ENCODE measurements at regions not wholly inside any gene's neighbourhood (a gene's known extent, or its start where the extent isn't known, plus 50 kb on each side); places are given as distances from the start of the nearest gene placed in this dataset.

GRCh38 chr18:56312551-56313335, 325.6 kb downstream of the TXNL1 start:
- DNase-seq (ENCODE audit: low spot score, unreplicated experiment), result no peak
- Mint-ChIP-seq H3K4me1 (ENCODE audit: low read depth) (no peaks in the 10 kb centered on the region), H3K9me3 (ENCODE audit: low read depth) (no peaks in the 10 kb centered on the region), H3K27me3 (no peaks in the 10 kb centered on the region), H3K4me3 (ENCODE audit: low read depth) (no peak overlapping the region), H3K36me3 (ENCODE audit: insufficient read depth) (no peaks in the 10 kb centered on the region), H3K27ac (no peak overlapping the region)
- TF ChIP-seq CTCF (IDR thresholded peaks at IDR 0.05; ENCODE audit: unreplicated experiment), result no peak

GRCh38 chr18:56309104-56309503, 329.3 kb downstream of the TXNL1 start:
- DNase-seq (ENCODE audit: low spot score, unreplicated experiment), result no peak
- Mint-ChIP-seq H3K27me3 (no peaks in the 10 kb centered on the region), H3K4me1 (ENCODE audit: low read depth) (no peaks in the 10 kb centered on the region), H3K36me3 (ENCODE audit: insufficient read depth) (no peaks in the 10 kb centered on the region), H3K4me3 (ENCODE audit: low read depth) (no peak overlapping the region), H3K9me3 (ENCODE audit: low read depth) (no peaks in the 10 kb centered on the region), H3K27ac (no peak overlapping the region)
- no peak for TF ChIP-seq CTCF (IDR thresholded peaks at IDR 0.05; ENCODE audit: unreplicated experiment)

- DNase-seq (ENCODE audit: low spot score, unreplicated experiment), result no peak
- TF ChIP-seq CTCF (IDR thresholded peaks at IDR 0.05; ENCODE audit: unreplicated experiment), result no peak
Observed at GRCh38 chr18:56307354-56308170, 330.8 kb downstream of the TXNL1 start.

GRCh38 chr18:56306797-56307196, 331.6 kb downstream of the TXNL1 start:
- DNase-seq (ENCODE audit: low spot score, unreplicated experiment), result no peak
- no peak overlapping the region for H3K4me3 Mint-ChIP-seq (ENCODE audit: low read depth)
- H3K4me1 Mint-ChIP-seq (ENCODE audit: low read depth), result no peaks in the 10 kb centered on the region
- H3K27me3 Mint-ChIP-seq, result no peaks in the 10 kb centered on the region
- no peak for TF ChIP-seq CTCF (IDR thresholded peaks at IDR 0.05; ENCODE audit: unreplicated experiment)
- no peaks in the 10 kb centered on the region for H3K36me3 Mint-ChIP-seq (ENCODE audit: insufficient read depth)
- no peaks in the 10 kb centered on the region for H3K9me3 Mint-ChIP-seq (ENCODE audit: low read depth)
- H3K27ac Mint-ChIP-seq, result no peak overlapping the region

More at GRCh38 chr18:56307354-56308170, 330.8 kb downstream of the TXNL1 start:
- Mint-ChIP-seq H3K4me1 (ENCODE audit: low read depth) (no peaks in the 10 kb centered on the region), H3K4me3 (ENCODE audit: low read depth) (no peak overlapping the region), H3K27me3 (no peaks in the 10 kb centered on the region), H3K36me3 (ENCODE audit: insufficient read depth) (no peaks in the 10 kb centered on the region), H3K27ac (no peak overlapping the region), H3K9me3 (ENCODE audit: low read depth) (no peaks in the 10 kb centered on the region)

GRCh38 chr18:56305583-56305982, 332.8 kb downstream of the TXNL1 start:
- TF ChIP-seq CTCF (IDR thresholded peaks at IDR 0.05; ENCODE audit: unreplicated experiment), result no peak
- H3K9me3 Mint-ChIP-seq (ENCODE audit: low read depth), result no peaks in the 10 kb centered on the region
- no peak for DNase-seq (ENCODE audit: low spot score, unreplicated experiment)
- H3K4me3 Mint-ChIP-seq (ENCODE audit: low read depth), result no peak overlapping the region
- no peak overlapping the region for H3K27ac Mint-ChIP-seq
- H3K27me3 Mint-ChIP-seq, result no peaks in the 10 kb centered on the region
- no peaks in the 10 kb centered on the region for H3K36me3 Mint-ChIP-seq (ENCODE audit: insufficient read depth)
- H3K4me1 Mint-ChIP-seq (ENCODE audit: low read depth), result no peaks in the 10 kb centered on the region

Data from progenitor cell of endocrine pancreas (in vitro differentiated cells).